ENCODE measurements at regions not wholly inside any gene's neighbourhood (a gene's known extent, or its start where the extent isn't known, plus 50 kb on each side); places are given as distances from the start of the nearest gene placed in this dataset.

DNA sequence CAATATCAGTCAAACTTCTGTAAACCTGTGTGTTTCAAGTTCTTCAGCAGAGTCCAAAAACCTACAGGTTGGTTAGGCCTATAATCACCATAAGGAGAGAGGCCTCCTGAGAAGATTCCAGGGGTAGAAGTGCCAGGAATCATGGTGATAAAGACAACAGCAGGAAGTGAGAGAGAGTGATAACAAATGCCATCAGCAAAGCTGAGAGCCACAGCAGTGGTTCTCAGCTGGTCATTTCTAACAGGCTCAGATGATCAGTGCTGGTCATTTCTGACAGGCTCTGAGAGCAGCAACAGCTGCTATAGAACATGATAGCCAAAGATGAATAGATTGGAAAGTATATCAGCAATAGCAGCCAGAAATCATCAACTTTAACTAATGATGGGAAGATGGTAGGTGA lies 101.3 kb downstream of the TYW3 start:
- DNase-seq (ENCODE audit: low read depth, low spot score): no peak
- BruUV-seq (replicated peaks): no TSS peak
- in situ Hi-C loops (cut with MboI): no loop called here
- POLR2A ChIA-PET: no interaction called here
- no peak for FAIRE-seq
- H3K4me2 ChIP-seq (ENCODE audit: control insufficient read depth, insufficient read depth): no peak overlapping the region
- H3K9me3 ChIP-seq (replicated peaks; ENCODE audit: control insufficient read depth, insufficient read depth, low read length): no peaks in the 10 kb centered on the region
- H3K4me1 ChIP-seq (ENCODE audit: control insufficient read depth, insufficient read depth, low read length): no peaks in the 10 kb centered on the region
- no peak for ATAC-seq
- no peak overlapping the region for H2AFZ ChIP-seq (ENCODE audit: control insufficient read depth, low read depth, low read length)
- no peak for TF ChIP-seq CBX5 (IDR thresholded peaks at IDR 0.05; ENCODE audit: low read depth)
- TF ChIP-seq, protein P1, sequence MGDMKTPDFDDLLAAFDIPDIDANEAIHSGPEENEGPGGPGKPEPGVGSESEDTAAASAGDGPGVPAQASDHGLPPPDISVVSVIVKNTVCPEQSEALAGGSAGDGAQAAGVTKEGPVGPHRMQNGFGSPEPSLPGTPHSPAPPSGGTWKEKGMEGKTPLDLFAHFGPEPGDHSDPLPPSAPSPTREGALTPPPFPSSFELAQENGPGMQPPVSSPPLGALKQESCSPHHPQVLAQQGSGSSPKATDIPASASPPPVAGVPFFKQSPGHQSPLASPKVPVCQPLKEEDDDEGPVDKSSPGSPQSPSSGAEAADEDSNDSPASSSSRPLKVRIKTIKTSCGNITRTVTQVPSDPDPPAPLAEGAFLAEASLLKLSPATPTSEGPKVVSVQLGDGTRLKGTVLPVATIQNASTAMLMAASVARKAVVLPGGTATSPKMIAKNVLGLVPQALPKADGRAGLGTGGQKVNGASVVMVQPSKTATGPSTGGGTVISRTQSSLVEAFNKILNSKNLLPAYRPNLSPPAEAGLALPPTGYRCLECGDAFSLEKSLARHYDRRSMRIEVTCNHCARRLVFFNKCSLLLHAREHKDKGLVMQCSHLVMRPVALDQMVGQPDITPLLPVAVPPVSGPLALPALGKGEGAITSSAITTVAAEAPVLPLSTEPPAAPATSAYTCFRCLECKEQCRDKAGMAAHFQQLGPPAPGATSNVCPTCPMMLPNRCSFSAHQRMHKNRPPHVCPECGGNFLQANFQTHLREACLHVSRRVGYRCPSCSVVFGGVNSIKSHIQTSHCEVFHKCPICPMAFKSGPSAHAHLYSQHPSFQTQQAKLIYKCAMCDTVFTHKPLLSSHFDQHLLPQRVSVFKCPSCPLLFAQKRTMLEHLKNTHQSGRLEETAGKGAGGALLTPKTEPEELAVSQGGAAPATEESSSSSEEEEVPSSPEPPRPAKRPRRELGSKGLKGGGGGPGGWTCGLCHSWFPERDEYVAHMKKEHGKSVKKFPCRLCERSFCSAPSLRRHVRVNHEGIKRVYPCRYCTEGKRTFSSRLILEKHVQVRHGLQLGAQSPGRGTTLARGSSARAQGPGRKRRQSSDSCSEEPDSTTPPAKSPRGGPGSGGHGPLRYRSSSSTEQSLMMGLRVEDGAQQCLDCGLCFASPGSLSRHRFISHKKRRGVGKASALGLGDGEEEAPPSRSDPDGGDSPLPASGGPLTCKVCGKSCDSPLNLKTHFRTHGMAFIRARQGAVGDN (IDR thresholded peaks at IDR 0.05): no peak
- TF ChIP-seq EGR1 (IDR thresholded peaks at IDR 0.05; ENCODE audit: borderline replicate concordance in 1 of 2, low read depth in 2 of 2, low read length in 2 of 2): no peak
- TF ChIP-seq RAD51 (IDR thresholded peaks at IDR 0.05): no peak
- no peak for TF ChIP-seq LARP7 (IDR thresholded peaks at IDR 0.05)
- no peak for TF ChIP-seq ZNF217 (IDR thresholded peaks at IDR 0.05)
- no peak for TF ChIP-seq CHD1 (IDR thresholded peaks at IDR 0.05; ENCODE audit: low read depth, low read length)
- H3K79me2 ChIP-seq (ENCODE audit: control insufficient read depth, insufficient read depth, low read length): no peaks in the 10 kb centered on the region
- intact Hi-C loops (cut with micrococcal nuclease; ENCODE audit: unreplicated experiment): no loop called here
- H3K27ac ChIP-seq (ENCODE audit: control insufficient read depth, insufficient read depth): no peak overlapping the region
- no peak overlapping the region for H3K9ac ChIP-seq (ENCODE audit: control insufficient read depth, insufficient read depth, low read length)
- RAD21 ChIA-PET (ENCODE audit: unreplicated experiment): no interaction called here
- SMC1A ChIA-PET (ENCODE audit: uncharacterized antibody, unreplicated experiment): no interaction called here
- H3K36me3 ChIP-seq (ENCODE audit: control insufficient read depth in 2 of 2, insufficient read depth in 2 of 2, low read length in 1 of 2): no peaks in the 10 kb centered on the region
- CTCF ChIA-PET: no interaction called here
- no peaks in the 10 kb centered on the region for H4K20me1 ChIP-seq (ENCODE audit: control insufficient read depth, insufficient read depth)
- no peaks in the 10 kb centered on the region; a peak in 1 of 4 replicates for H3K27me3 ChIP-seq (replicated peaks in 1 of 2; ENCODE audit: control insufficient read depth in 2 of 2, insufficient read depth in 2 of 2, low read length in 1 of 2)
- no peak overlapping the region for H3K4me3 ChIP-seq

Measured in GM12878 (cell line).